HG03097 (cell line): ENCODE measurements at regions not wholly inside any gene's neighbourhood (a gene's known extent, or its start where the extent isn't known, plus 50 kb on each side); places are given as distances from the start of the nearest gene placed in this dataset.
"Not testable (repeated sequence)": the region's sequence is repeated elsewhere in the genome, so short reads cannot be mapped to it uniquely, and the experiment has no call there.

Experiments used
- ATAC-seq: cut with Tn5 transposase; IDR thresholded peaks from one replicate; pipeline ENCODE4 v1.9.1; 2021; ENCODE audit not compliant: unreplicated experiment, low FRiP score

- no peak for ATAC-seq
Measured at GRCh38 chr3:87624860-87625259, 348.5 kb upstream of the POU1F1 start.

- no peak for ATAC-seq
Measured at GRCh38 chr3:87621667-87622066, 345.3 kb upstream of the POU1F1 start.

GRCh38 chr3:87615506-87615905 lies 339.1 kb upstream of the POU1F1 start:
- no peak for ATAC-seq

- ATAC-seq, result no peak
Measured at GRCh38 chr3:87614998-87615397, 338.6 kb upstream of the POU1F1 start.

- ATAC-seq, result no peak
Measured at GRCh38 chr3:87607234-87607633, 330.9 kb upstream of the POU1F1 start.

GRCh38 chr3:87595798-87596197 lies 319.4 kb upstream of the POU1F1 start:
- ATAC-seq, result no peak

- ATAC-seq, result no peak
Measured at GRCh38 chr3:87581240-87581639, 304.9 kb upstream of the POU1F1 start.

GRCh38 chr3:87576752-87577151 lies 300.4 kb upstream of the POU1F1 start:
- ATAC-seq, result no peak

- ATAC-seq, result no peak
Measured at GRCh38 chr3:87575550-87575949, 299.2 kb upstream of the POU1F1 start.

- ATAC-seq, result no peak
Measured at GRCh38 chr3:87568331-87568730, 291.9 kb upstream of the POU1F1 start.

- no peak for ATAC-seq
Measured at GRCh38 chr3:87564438-87564837, 288.1 kb upstream of the POU1F1 start.

- no peak for ATAC-seq
Measured at GRCh38 chr3:87563712-87564111, 287.3 kb upstream of the POU1F1 start.

- ATAC-seq, result no peak
Measured at GRCh38 chr3:87558492-87558891, 282.1 kb upstream of the POU1F1 start.

GRCh38 chr3:87555290-87555689 lies 278.9 kb upstream of the POU1F1 start:
- ATAC-seq, result no peak

- no peak for ATAC-seq
Measured at GRCh38 chr3:87553058-87553457, 276.7 kb upstream of the POU1F1 start.

GRCh38 chr3:87550892-87551291 lies 274.5 kb upstream of the POU1F1 start:
- ATAC-seq, result no peak

GRCh38 chr3:87549208-87549607 lies 272.8 kb upstream of the POU1F1 start:
- ATAC-seq, result no peak

GRCh38 chr3:87548271-87548670 lies 271.9 kb upstream of the POU1F1 start:
- no peak for ATAC-seq

- ATAC-seq, result no peak
Measured at GRCh38 chr3:87546216-87546615, 269.8 kb upstream of the POU1F1 start.

GRCh38 chr3:87543408-87543807 lies 267.0 kb upstream of the POU1F1 start:
- not testable (repeated sequence) for ATAC-seq

- no peak for ATAC-seq
Measured at GRCh38 chr3:87541723-87542122, 265.3 kb upstream of the POU1F1 start.

- ATAC-seq, result not testable (repeated sequence)
Measured at GRCh38 chr3:87538722-87539121, 262.3 kb upstream of the POU1F1 start.

GRCh38 chr3:87509401-87509800 lies 233.0 kb upstream of the POU1F1 start:
- no peak for ATAC-seq
